ENCODE measurements at regions not wholly inside any gene's neighbourhood (a gene's known extent, or its start where the extent isn't known, plus 50 kb on each side); places are given as distances from the start of the nearest gene placed in this dataset.

DNA sequence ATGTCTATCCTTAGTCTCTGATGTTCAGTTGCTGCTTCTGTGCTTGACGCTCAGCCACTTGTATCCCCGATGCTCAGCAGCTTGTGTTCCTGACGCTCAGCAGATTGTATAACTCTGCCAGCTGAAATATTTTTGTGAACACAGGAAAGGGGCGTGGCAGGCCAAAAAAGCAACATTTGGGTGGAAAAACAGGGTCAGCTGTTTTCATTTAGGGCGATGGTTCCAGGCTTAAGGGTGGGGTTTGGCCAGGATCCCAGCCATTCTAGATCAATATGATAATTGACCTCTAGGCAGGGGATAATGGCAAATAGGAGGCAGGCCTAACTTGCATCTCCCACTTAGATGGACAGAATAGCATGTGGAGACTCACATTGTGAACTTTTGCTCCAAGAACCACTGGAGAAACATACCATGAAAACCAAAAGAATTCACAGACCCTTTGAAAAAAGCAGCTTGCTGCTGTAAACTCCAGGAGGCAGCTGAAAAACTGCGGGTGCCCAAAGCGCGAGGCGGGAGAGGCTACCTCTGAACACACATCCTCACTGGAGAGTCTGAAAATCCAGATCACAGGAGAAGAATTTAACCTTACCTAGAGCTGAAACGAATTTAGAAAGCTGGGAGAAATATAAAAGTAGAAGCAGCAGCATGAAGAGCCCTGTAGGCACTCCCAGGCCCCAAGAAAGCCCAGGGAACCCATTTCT, 58.3 kb downstream of the ZNF648 start:
- TF ChIP-seq, protein P1, sequence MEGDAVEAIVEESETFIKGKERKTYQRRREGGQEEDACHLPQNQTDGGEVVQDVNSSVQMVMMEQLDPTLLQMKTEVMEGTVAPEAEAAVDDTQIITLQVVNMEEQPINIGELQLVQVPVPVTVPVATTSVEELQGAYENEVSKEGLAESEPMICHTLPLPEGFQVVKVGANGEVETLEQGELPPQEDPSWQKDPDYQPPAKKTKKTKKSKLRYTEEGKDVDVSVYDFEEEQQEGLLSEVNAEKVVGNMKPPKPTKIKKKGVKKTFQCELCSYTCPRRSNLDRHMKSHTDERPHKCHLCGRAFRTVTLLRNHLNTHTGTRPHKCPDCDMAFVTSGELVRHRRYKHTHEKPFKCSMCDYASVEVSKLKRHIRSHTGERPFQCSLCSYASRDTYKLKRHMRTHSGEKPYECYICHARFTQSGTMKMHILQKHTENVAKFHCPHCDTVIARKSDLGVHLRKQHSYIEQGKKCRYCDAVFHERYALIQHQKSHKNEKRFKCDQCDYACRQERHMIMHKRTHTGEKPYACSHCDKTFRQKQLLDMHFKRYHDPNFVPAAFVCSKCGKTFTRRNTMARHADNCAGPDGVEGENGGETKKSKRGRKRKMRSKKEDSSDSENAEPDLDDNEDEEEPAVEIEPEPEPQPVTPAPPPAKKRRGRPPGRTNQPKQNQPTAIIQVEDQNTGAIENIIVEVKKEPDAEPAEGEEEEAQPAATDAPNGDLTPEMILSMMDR (IDR thresholded peaks at IDR 0.05): no peak
- TF ChIP-seq ZFX (IDR thresholded peaks at IDR 0.05; ENCODE audit: borderline replicate concordance): no peak

All from 22Rv1 (cell line).